HL-60 (cell line): ENCODE measurements at regions not wholly inside any gene's neighbourhood (a gene's known extent, or its start where the extent isn't known, plus 50 kb on each side); places are given as distances from the start of the nearest gene placed in this dataset.

ENCODE experiments used
- DNase-seq, 2 experiments: peaks; one replicate each; pipeline ENCODE4 v3.0.0-alpha.2; 2010 to 2020; ENCODE audit warnings: low read depth in 1 of 2, low spot score in 1 of 2
- H3K27ac ChIP-seq: fragments of 250-450 bp; sonication (Bioruptor Pico); replicated peaks from 2 replicates; pipeline ENCODE4 v1.5.1; 2020; ENCODE audit warnings: mild to moderate bottlenecking, moderate library complexity
- H3K27me3 ChIP-seq: fragments of 250-450 bp; sonication (Bioruptor Pico); 2 replicates; pipeline ENCODE4 v1.5.1; 2021; ENCODE audit warnings: mild to moderate bottlenecking, moderate library complexity; ENCODE audit not compliant: insufficient read depth, poor library complexity, severe bottlenecking
- H3K4me3 ChIP-seq: replicated peaks from 2 replicates; pipeline ENCODE4 v1.5.1; 2011; ENCODE audit warnings: mild to moderate bottlenecking, control low read depth, low read length; ENCODE audit not compliant: insufficient read depth
- GABPA ChIP-seq: IDR thresholded peaks from 2 replicates; pipeline ENCODE4 v1.6.1; 2012; ENCODE audit warnings: low read depth
- POLR2AphosphoS5 ChIP-seq: IDR thresholded peaks from 2 replicates; pipeline ENCODE4 v1.6.1; 2012; ENCODE audit warnings: low read depth
- REST ChIP-seq: IDR thresholded peaks from 2 replicates; pipeline ENCODE4 v1.6.1; 2012; ENCODE audit warnings: low read depth; ENCODE audit not compliant: insufficient replicate concordance
- SPI1 ChIP-seq: IDR thresholded peaks from 2 replicates; pipeline ENCODE4 v1.6.1; 2012; ENCODE audit warnings: low read depth, mild to moderate bottlenecking, borderline replicate concordance
- TF ChIP-seq, protein P1 (sequence below): IDR thresholded peaks from one replicate; pipeline ENCODE4 v1.5.1; 2011; ENCODE audit warnings: low read length, control low read depth, inconsistent platforms; ENCODE audit not compliant: insufficient read depth

- peak; percentile 60; the same call in 1 of the 2 replicates for TF ChIP-seq POLR2AphosphoS5
- TF ChIP-seq SPI1: no peak; the same call in 1 of the 2 replicates
- TF ChIP-seq, protein P1, sequence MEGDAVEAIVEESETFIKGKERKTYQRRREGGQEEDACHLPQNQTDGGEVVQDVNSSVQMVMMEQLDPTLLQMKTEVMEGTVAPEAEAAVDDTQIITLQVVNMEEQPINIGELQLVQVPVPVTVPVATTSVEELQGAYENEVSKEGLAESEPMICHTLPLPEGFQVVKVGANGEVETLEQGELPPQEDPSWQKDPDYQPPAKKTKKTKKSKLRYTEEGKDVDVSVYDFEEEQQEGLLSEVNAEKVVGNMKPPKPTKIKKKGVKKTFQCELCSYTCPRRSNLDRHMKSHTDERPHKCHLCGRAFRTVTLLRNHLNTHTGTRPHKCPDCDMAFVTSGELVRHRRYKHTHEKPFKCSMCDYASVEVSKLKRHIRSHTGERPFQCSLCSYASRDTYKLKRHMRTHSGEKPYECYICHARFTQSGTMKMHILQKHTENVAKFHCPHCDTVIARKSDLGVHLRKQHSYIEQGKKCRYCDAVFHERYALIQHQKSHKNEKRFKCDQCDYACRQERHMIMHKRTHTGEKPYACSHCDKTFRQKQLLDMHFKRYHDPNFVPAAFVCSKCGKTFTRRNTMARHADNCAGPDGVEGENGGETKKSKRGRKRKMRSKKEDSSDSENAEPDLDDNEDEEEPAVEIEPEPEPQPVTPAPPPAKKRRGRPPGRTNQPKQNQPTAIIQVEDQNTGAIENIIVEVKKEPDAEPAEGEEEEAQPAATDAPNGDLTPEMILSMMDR: peak; percentile 16
- no peak overlapping the region for H3K4me3 ChIP-seq
- H3K27me3 ChIP-seq: no peaks in the 10 kb centered on the region
- no peak overlapping the region for H3K27ac ChIP-seq
- peak; percentile 92 to 96 for DNase-seq
Measured at GRCh38 chr10:62681211-62681940, 123.1 kb upstream of the ADO start.

DNA sequence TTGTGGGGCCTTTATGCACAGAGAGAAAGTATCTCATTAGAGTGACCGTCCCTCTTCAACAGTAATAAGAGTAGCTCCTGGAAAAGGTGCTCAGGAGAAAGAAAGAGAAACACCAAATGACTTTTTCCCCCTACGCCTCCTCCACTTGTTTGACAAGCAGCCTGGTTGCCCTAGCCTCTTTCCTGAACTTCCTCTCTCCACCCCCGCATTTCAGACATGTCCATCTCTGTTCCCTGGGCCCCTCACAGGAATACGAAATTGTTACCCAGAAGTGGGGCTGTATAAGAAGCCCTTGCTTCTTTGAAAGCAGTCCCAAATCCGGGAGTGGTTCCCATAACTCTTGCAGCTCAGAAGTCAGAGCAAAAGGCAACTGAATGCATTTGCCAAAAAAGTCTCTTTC is 119.6 kb upstream of the ADO start:
- no peaks in the 10 kb centered on the region for H3K27me3 ChIP-seq
- DNase-seq: no peak
- H3K4me3 ChIP-seq: no peak overlapping the region
- H3K27ac ChIP-seq: no peak overlapping the region
- TF ChIP-seq, protein P1: no peak
- TF ChIP-seq GABPA: no peak
- TF ChIP-seq POLR2AphosphoS5: no peak
- no peak for TF ChIP-seq SPI1
- TF ChIP-seq REST: no peak

GRCh38 chr10:62687230-62687748 is 117.2 kb upstream of the ADO start:
- TF ChIP-seq, protein P1: no peak
- TF ChIP-seq GABPA: no peak
- TF ChIP-seq REST: no peak
- TF ChIP-seq POLR2AphosphoS5: no peak
- no peak for TF ChIP-seq SPI1
- H3K4me3 ChIP-seq: no peak overlapping the region
- H3K27ac ChIP-seq: no peak overlapping the region
- DNase-seq: no peak
- no peaks in the 10 kb centered on the region for H3K27me3 ChIP-seq
